Tongue (tissue), 1 donor: ENCODE measurements at regions not wholly inside any gene's neighbourhood (a gene's known extent, or its start where the extent isn't known, plus 50 kb on each side); places are given as distances from the start of the nearest gene placed in this dataset.

Source experiments
- DNase-seq: peaks from one replicate; pipeline ENCODE4 v3.0.0-alpha.2; 2015

DNA sequence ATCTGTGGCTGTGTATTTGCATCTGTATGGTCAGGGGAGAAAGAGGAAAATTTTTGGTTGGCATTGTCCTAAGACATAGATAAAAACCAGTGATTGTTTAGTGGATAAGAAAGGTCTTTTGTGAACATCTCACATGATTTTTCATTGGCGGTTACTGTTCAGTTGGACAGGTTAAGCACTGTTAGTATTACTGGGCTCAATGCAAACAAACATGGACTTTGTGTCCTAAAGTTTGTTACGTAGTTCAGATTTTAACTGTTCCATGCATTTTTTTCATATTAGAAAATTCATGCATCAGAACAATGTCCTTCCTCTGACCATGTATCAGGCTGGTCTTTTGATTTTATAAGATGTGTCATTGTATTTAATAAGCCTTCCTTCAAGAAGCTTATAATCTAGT, 368.0 kb downstream of the MEIS1 start:
- DNase-seq = no peak

DNA sequence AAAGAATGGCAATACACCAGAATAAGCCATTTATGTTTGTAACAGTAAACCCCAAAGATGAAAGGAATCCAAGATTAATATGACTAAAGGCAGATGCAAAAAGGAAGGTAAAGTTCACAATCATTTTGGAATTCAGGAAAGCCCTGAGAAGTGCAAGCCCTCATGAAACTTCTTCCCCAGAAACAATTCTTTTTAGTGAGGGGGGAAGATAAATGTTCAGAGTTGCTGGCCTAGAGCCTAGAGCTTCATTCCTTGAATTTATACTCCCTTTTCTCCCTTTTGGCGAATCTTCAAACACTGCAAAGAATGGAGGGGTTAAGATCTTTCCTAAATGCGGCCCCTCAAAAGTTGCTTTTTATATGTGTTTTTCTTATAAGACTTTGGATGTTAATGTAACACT, 368.8 kb downstream of the MEIS1 start:
- DNase-seq = peak; percentile 55

DNA sequence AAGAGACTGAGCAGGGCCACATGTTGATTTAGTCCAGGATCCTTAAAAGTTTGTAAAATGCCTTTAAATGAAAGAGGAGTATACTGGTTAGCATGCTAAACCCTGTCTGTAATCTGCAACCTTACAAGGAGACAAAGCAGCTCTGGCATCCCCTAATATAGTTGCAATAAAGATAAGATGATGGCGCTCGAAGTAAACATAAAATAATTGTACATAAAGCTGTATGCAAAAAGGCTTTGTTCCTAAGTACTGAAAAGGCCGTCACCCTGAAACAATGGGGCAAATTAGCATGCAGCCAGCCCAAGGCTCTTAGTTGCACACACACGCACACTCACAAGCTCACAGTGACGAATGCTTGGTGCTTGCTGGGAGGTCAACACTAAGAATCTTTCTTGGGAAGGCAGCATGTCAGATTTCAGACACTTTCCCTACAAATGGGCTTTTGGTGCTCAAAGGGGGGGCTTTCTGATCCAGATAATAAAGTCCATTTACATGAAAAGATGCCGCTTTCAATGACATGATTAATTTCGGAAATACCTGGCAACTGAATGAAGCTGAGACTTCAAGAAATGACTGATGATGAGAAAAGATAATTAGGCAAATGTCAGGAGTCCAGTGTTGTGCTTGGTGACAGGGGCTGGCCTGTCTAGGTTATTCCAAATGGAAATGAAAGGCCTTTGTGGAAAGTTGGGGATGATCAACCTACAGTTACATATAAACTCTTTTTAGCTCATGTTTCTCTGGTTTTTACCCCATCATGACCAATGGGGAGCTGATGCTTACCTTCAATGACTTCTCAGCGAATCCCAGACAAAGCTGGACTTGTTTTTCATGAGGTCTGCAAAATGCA, 370.3 kb downstream of the MEIS1 start:
- no peak for DNase-seq

GRCh38 chr2:66805968-66806367, 371.0 kb downstream of the MEIS1 start:
- no peak for DNase-seq

- no peak for DNase-seq
These were observed 378.6 kb downstream of the MEIS1 start for GRCh38 chr2:66813525-66813924.

DNA sequence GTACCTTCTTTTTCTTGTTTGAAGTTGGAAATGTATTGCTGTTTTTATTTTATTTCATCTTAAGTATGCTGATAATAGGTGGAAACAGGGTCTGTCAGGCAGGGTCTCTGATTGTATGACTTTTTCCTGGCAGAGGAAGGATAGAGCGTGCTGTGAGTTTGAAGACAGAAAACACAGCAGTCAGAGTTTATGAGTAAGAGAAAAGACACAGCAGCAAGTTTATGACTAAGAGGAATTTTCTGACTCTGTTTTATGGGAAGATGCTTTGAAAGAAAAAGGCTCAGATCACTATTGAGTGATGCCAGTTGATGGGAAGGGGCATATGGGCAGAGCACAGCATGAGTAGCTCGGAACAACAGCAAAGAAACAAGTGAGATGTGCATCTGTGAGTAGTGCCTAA, 379.1 kb downstream of the MEIS1 start:
- DNase-seq = no peak

DNA sequence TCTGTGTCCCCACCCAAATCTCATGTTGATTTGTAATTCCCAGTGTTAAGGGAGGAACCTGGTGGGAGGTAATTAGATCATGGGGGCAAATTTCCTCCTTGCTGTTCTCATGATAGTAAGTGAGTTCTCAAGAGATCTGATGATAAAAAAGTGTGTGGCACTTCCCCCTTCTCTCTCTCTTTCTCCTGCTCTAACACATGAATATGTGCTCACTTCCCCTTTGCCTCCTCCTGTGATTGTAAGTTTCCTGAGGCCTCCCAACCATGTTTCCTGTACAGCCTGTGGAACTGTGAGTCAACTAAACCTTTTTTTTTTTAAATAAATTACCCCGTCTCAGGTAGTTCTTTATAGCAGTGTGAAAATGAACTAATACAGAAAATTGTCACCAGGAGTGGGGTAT, 380.0 kb downstream of the MEIS1 start:
- DNase-seq = no peak

DNA sequence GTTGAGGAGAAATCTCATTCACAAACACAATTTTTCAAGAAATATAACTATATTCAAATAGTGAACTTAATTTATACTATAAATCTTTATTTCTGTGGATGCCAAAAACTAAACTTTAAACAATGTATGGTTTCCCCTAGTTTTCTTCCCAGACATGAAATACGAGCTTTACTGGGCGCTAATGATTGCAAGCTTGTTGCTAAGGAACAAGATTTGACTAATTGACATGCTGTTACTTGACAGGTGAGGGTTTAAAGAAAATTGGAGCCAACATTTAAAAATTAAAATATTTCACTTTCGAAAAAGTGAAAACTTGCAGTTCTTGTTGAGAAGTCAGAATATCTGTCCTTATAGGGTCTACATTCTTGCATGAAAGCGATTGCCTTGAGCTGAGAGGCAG, 381.0 kb downstream of the MEIS1 start:
- DNase-seq = no peak

DNA sequence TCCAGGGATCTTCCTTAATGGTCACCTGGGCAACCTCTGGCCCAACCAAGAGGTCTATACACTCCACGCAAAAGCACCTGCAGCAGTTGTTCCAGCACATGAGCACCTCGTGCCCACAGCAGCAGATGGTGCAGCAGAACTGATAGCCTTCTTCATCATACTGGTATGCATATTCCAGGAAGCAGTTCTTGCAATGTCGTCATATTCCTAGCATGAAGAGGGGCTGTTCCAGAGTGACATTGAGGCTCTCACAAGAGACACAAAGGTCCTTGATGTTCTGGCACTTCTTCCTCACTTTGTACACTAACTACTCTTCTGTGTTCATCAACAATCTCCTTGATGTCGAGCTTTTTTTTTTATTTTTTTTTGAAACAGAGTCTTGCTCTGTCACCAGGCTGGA, 386.2 kb downstream of the MEIS1 start:
- DNase-seq = no peak

- no peak for DNase-seq
These were observed 387.3 kb downstream of the MEIS1 start for GRCh38 chr2:66822186-66822585.

- DNase-seq = no peak
These were observed 390.0 kb downstream of the MEIS1 start for GRCh38 chr2:66824926-66825325.

DNA sequence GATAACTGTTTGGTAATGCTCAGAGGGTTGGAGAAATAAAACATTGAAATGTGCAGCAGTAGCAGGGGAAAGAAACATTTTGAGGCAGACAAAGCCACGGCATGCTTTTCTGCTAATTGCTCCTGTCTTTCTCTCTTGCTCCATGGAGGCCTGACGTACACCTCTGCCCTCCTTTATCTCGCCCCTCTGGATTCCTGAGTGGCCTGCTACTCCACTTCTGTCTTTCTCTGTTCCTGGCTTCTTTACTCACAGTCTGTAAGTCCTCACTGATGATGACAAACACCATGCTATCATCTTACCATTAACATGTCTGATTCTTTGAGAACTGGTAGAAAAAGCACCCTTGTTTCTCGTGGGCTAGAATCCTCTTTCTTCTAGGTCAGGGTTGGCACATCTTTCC, 392.9 kb downstream of the MEIS1 start:
- no peak for DNase-seq

DNA sequence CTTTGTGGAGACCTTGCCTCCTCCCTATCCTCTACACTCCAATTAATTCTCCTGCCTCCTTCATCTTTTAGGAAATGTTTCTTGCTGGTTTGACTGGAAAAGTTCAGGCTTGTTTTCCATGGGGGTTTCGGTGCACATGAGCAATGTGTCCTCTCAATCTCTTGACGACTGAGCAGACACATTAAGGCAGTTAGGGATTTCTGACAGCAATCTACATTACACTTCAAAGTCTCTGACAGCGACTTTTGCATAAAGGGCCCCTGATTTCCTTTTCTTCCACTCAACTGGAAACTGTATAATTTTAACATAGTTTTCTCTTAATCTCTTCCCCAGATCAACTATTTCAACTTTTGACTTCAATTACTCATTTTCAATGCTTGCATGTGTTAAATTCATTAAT, 394.0 kb downstream of the MEIS1 start:
- no peak for DNase-seq

DNA sequence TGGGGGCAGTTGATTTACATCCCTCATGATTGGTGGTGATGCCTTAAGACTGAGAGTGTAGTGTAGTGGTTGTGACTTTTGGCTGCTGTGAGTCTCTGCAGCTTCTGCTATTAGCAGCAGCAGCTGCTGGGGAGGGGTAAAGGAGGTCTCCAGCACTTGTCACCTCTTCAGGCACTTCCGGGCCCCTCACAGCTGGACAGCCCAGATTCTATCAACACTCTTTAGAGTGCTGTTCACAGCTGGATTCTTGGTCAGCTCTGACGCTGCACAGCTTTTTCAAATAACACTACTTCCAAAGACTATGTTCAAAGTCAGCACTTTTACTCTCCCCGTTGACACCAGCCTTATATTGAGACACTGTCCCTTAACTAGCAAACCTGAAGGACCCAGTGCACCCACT, 396.0 kb downstream of the MEIS1 start:
- no peak for DNase-seq

GRCh38 chr2:66832646-66833435, 397.9 kb downstream of the MEIS1 start:
- DNase-seq = no peak

- no peak for DNase-seq
These were observed 399.9 kb downstream of the MEIS1 start for GRCh38 chr2:66834859-66835258.

DNA sequence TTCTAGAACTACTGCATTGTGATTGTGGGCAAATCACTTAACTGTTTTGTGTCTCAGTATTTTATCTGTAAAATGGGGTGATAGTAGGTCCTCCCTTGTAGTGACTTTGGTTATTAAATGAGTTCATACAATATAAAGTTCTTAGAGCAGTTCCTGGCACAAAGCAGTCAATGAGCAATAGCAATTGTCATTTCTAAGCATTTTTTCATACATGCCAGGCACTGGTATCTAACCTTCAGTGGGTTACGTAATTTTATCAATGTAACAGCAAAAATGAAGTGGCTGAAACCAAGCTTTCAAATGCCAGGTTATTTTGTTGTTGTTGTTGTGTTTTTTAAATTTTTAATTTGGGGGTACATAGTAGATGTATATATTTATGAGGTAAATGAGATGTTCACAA, 401.9 kb downstream of the MEIS1 start:
- no peak for DNase-seq

DNA sequence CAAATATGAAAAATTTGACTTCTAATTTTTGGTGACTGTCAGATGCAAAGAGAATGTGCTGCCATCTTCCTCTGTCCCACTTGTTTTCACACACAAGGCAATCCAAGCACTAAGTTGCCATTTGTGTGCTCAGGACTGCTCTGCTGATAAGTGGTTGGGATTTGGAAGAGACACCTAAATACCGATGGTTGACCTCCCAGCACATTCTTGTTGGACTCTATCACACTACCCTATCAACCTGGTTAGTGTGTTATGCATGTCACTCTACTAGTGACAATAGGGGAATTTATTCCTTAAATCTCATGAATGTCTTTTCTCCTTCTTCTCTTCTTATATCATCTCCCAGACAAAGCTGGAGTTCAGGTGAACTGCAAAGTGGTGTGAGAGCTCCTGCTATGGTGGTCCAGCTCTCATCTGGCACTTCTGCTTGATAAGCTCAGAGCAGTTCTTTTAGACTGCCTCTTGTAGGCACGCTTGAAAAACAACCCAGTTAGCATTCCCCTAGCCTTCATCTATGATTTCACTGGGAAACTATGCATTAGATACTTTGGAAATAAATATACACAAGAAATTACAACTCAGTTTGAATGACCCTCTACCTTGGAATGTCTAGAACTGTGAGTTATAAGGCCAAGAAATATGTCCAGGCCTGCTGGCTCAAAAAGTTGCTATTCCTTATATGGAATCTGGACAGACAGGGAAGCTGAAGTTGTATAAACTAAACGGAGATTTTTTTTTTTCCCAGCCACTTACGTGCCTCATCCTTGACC, 404.8 kb downstream of the MEIS1 start:
- peak; percentile 40 for DNase-seq

DNA sequence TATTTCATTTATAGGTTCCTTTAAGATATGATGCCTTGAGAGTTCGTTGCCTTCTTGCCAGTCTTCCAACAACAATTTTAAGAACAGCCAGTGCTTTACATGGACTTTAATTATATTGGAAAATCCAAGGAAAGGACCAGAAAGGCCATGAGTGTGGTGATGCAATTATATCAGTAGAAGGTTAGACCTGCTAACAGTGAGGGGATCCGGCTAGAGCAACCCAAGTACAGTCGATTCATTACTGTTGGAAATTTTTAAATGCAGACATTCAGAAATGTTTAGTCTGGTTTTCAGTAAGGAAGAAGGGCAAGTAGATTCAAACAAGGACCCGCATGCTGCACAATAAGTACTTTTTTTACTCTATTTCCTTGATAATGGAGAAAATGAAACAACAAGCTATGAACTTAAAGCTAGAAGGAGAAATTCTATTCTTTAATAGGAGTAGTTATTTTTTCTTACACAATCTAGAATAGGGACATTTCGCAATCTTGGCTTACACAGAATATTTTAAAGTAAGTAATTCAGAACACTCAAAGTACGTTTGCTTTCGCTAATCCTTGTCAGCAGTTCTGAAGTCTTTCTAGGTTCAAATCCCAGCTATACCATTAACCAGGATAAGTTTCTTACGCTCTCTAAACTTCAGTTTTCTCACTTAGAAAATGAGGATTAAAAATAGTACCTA, 405.5 kb downstream of the MEIS1 start:
- DNase-seq = no peak

- DNase-seq = no peak
These were observed 408.9 kb downstream of the MEIS1 start for GRCh38 chr2:66843847-66844246.

GRCh38 chr2:66845307-66845706, 410.4 kb downstream of the MEIS1 start:
- DNase-seq = no peak

DNA sequence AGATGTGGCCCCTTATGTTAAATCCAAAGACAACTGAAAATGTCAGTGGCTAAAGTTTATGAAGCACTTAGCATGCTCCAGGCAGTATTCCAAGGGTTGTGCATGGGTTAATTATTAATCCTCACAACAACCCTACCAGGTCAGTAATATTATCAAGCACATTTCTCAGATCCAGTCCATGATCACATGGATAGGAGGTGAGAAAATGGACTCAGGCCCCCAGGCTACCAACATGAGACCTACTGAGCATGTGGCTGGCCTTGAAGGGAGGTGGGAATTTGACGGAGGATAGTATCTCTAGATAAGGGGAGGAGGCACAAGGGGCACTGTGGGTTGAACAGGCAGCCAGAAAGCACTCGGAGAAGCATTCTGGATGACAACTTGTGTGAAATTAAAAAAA, 412.0 kb downstream of the MEIS1 start:
- no peak for DNase-seq
